ENCODE measurements at regions not wholly inside any gene's neighbourhood (a gene's known extent, or its start where the extent isn't known, plus 50 kb on each side); places are given as distances from the start of the nearest gene placed in this dataset.

DNA sequence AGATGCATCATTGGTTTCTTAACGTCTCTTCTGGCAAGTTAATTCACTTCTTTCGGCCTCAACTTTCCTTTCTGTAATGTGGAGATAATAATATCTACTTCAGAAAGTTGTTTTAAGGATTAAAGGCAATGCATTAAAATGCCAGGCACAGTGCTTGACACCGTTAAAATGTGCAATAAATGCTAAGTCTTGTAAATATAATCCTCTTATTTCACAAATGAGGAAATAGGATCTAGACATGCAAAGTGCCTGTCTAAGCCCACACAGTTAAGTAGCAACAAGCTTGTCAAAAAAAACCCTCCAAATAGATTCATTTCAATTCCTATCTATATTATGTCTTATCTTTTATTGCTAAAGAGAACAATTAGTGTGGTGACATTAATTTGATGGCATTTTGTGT lies 86.4 kb upstream of the TSC22D1 start:
- Histone ChIP-seq H2BK20ac (ENCODE audit: low read length) (no peak overlapping the region), H3K4ac (replicated peaks; ENCODE audit: insufficient read length, low read depth, low read length) (no peak overlapping the region), H3K23ac (ENCODE audit: insufficient read length) (no peak overlapping the region), H3K23me2 (ENCODE audit: low read depth, low read length) (no peaks in the 10 kb centered on the region), H2AK5ac (ENCODE audit: low read depth, low read length) (no peak overlapping the region), H2BK120ac (replicated peaks; ENCODE audit: low read depth, low read length) (no peak overlapping the region), H3K27ac (ENCODE audit: low read depth, low read length) (no peak overlapping the region), H4K8ac (ENCODE audit: extremely low read depth, insufficient read depth, low read length) (no peak overlapping the region), H3K4me1 (replicated peaks in 1 of 4; ENCODE audit: control insufficient read depth in 3 of 4, insufficient read depth in 4 of 4, low read length in 3 of 4) (peaks cover 0 to 12% (median 1%) of the 10 kb centered on the region in 4 experiments; a peak in 3 of 7 replicates), H3K56ac (replicated peaks; ENCODE audit: insufficient read length, low read depth, low read length) (no peak overlapping the region), H3K36me3 (ENCODE audit: control insufficient read depth in 2 of 4, insufficient read depth in 4 of 4, low read length in 3 of 4) (no peaks in the 10 kb centered on the region), H3K4me2 (ENCODE audit: insufficient read depth in 1 of 2, low read depth in 2 of 2, low read length in 2 of 2) (no peak overlapping the region), H3K27me3 (replicated peaks in 1 of 4; ENCODE audit: control insufficient read depth in 3 of 4, extremely low read depth in 1 of 4, insufficient read depth in 3 of 4, low read length in 3 of 4) (no peaks in the 10 kb centered on the region), H3K4me3 (ENCODE audit: extremely low read depth in 1 of 4, insufficient read depth in 2 of 4, low read depth in 3 of 4, low read length in 4 of 4) (no peak overlapping the region), H2BK5ac (ENCODE audit: low read depth, low read length) (no peak overlapping the region), H4K91ac (replicated peaks; ENCODE audit: insufficient read length, low read length) (no peak overlapping the region), H2BK15ac (ENCODE audit: low read length) (no peak overlapping the region), H3K9ac (replicated peaks in 1 of 4; ENCODE audit: extremely low read depth in 1 of 4, low read depth in 3 of 4, low read length in 3 of 4) (no peak overlapping the region), H2AFZ (ENCODE audit: low read length) (no peak overlapping the region), H4K5ac (ENCODE audit: insufficient read length, low read depth, low read length) (no peak overlapping the region), H3K9me3 (ENCODE audit: insufficient read depth in 2 of 2, low read depth in 1 of 2, low read length in 1 of 2) (no peaks in the 10 kb centered on the region), H2BK12ac (ENCODE audit: low read depth, low read length) (no peak overlapping the region), H4K20me1 (replicated peaks in 1 of 2; ENCODE audit: control insufficient read depth in 1 of 2, insufficient read depth in 2 of 2, low read length in 2 of 2) (no peaks in the 10 kb centered on the region), H3K79me1 (ENCODE audit: low read depth, low read length) (no peaks in the 10 kb centered on the region), H3K18ac (ENCODE audit: extremely low read depth, low read length) (no peak overlapping the region), H3K14ac (ENCODE audit: insufficient read length) (no peak overlapping the region), H3K79me2 (ENCODE audit: control insufficient read depth in 1 of 2, insufficient read depth in 2 of 2, low read length in 2 of 2) (no peaks in the 10 kb centered on the region)
- FAIRE-seq: no peak
- POLR2A ChIA-PET (ENCODE audit: partially characterized antibody): no interaction called here
- TF ChIP-seq HDAC2 (IDR thresholded peaks at IDR 0.05; ENCODE audit: borderline replicate concordance in 1 of 2, low read depth in 2 of 2, low read length in 2 of 2) (no peak), JUND (IDR thresholded peaks at IDR 0.05; ENCODE audit: low read length) (no peak), SIX5 (IDR thresholded peaks at IDR 0.05; ENCODE audit: low read depth, low read length) (no peak), JUN (IDR thresholded peaks at IDR 0.05; ENCODE audit: low read depth, low read length) (no peak)
- 89% methylated on average over 3 of the region's 3 CpGs; no CpG with 5 or more reads in 1 of the 2 experiments for whole genome bisulfite sequencing, 2 experiments (ENCODE audit: extremely low coverage in 1 of 2, insufficient coverage in 1 of 2, insufficient read length in 1 of 2, insufficient replicate concordance in 2 of 2, low coverage in 1 of 2, low lambda C conversion rate in 2 of 2, missing lambda C conversion rate in 1 of 2)
- CTCF ChIA-PET (ENCODE audit: partially characterized antibody): no interaction called here
- no peak for DNase-seq (ENCODE audit: low read depth in 1 of 2, low spot score in 2 of 2)
